ENCODE measurements at regions not wholly inside any gene's neighbourhood (a gene's known extent, or its start where the extent isn't known, plus 50 kb on each side); places are given as distances from the start of the nearest gene placed in this dataset.
"Not testable (repeated sequence)": the region's sequence is repeated elsewhere in the genome, so short reads cannot be mapped to it uniquely, and the experiment has no call there.

DNA sequence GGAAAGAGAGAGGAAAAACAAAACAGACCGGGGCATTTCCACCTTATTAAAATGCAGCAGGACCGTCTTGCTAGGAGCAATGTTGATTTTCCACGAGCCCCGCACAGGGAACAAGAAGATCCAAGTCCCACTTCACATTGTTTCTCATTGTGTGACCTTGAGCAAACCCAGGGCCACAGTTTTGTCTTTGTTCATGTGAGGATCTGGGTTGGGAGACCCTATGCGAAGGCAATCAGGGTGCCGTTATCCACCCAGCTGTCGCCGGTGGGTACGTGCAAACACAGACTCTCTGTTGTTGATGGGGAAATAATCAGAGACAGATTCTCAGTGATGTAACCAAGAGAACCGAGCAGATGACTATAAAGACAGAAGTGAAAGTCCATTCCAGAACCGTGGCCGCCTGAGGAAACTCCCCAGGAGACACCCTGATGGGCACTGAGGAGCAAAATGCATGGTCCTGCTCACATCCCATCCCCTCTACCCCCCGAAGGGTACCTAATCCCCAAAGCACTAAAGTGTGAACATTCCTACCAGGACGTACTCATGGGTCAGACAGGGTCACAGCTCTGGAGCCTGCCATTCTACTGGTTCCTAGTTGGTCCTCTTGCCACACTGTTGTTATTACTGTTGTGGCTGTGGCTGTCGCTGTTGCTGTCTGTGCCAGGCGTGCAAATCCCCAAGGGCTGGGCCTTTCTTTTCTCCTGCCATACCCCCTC is 102.7 kb upstream of the RBPJ start:
- peak; percentile 62 for FAIRE-seq

DNA sequence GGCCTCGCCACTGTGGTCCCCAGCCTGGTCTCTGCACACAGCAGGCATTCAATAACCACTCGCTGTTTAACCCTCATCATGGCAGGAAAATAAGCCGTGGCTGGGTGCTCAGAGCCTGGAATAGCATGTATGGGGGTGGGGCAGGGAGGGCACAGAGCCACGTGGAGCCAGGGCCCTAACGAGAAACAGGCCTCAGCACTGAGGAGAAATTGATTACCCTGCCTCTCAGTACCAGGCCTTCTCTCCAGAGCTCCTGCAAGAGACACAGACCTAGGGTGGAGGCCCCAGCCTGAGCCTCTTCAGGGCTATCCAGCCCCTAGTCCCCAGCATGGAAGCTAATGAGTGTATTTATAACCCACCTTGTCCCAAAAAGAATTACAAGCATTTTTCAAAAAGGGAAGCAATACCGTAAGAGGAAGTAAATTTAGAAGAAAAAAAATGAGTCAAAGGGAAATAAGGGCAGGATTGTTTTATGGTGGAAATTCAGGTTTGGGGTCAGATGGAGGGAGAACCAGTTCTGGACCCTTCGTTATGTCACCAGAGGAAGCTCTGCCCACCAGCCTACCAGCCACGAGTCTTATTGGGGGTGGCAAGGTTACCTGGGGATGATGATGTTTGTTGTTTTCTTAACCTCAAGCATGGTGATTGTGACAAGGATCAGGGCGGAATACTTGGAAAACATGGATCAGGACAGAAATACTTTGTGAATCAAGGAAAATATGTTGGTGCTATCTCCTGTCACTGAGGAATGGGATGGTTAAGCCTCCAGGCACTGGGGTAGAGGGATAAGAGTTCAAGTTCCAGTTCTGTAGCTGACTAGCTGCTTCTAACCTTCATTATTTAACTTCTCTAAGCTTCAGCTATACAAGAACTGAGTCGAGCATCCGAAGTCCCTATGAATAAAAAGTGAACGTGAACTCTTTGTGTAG is 101.9 kb upstream of the RBPJ start:
- no peak for FAIRE-seq
- DNase-seq (ENCODE audit: extremely low spot score, insufficient read length, low read depth), result no peak

More for the DNA sequence above, 102.7 kb upstream of the RBPJ start:
- no peak for DNase-seq (ENCODE audit: extremely low spot score, insufficient read length, low read depth)

GRCh38 chr4:26220696-26221095 is 100.1 kb upstream of the RBPJ start:
- no peak for FAIRE-seq

DNA sequence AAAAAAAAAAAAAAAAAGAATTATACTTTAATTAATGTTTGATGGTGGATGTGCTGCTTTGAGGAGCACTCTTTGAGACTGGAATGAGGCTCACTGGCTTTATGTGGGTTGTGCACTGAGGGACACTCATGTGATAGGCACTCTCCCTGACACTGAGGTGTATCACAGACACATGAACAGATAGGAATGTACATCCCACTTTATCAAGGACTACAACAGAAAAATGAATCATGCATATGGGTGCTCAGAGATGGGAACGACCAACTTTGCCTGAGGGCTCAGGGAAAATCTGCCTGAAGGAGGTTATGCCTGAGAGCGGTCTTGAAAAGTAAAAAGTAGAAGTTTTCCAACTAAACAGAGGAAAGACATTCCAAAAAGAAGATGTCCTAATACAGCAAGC is 97.7 kb upstream of the RBPJ start:
- DNase-seq (ENCODE audit: extremely low spot score, insufficient read length, low read depth), result no peak

More at GRCh38 chr4:26220696-26221095, 100.1 kb upstream of the RBPJ start:
- no peak for DNase-seq (ENCODE audit: extremely low spot score, insufficient read length, low read depth)

GRCh38 chr4:26226629-26227376 is 94.0 kb upstream of the RBPJ start:
- no peak for FAIRE-seq
- no peak for DNase-seq (ENCODE audit: extremely low spot score, insufficient read length, low read depth)

More for the DNA sequence above, 97.7 kb upstream of the RBPJ start:
- no peak for FAIRE-seq

- DNase-seq (ENCODE audit: extremely low spot score, insufficient read length, low read depth) (no peak), FAIRE-seq (no peak)
These were observed 93.1 kb upstream of the RBPJ start for GRCh38 chr4:26227601-26228229.

DNA sequence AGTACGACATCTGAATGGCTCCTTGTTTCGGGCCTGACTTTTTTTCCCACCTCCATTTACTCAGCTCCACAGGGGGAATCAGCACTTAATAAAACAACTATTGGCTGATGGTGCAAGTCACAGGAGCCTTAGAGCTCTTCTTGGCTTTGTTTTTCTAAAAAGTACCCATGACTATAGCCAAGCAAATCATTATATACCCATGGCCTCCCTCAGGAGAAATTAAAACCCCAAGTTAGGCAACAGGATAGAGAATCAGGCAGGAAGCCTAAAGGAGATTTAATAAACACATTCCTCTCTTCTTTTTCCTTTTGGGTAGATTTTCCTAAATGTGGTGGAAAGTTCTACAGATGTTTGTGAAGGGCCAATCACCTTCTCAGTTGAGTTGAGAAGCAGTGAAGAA is 91.9 kb upstream of the RBPJ start:
- FAIRE-seq (no peak), DNase-seq (ENCODE audit: extremely low spot score, insufficient read length, low read depth) (no peak)

DNA sequence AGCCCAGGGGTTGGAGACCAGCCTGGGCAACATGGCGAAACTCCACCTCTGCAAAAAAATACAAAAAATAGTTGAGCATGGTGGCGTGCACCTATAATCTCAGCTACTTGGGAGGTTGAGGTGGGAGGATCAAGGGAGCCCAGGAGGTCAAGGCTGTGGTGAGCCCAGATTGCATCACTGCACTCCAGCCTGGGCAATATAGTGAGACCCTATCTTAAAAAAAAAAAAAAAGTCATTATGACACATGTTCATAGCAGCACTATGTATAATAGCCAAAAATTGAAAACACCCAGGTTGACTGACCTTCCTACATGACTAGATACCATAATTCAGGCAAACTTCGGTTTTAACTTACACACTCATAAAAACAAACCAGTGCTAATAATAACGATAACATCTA is 90.8 kb upstream of the RBPJ start:
- FAIRE-seq, result no peak
- DNase-seq (ENCODE audit: extremely low spot score, insufficient read length, low read depth), result no peak

- FAIRE-seq (no peak), DNase-seq (ENCODE audit: extremely low spot score, insufficient read length, low read depth) (no peak)
These were observed 87.5 kb upstream of the RBPJ start for GRCh38 chr4:26233350-26233749.

DNA sequence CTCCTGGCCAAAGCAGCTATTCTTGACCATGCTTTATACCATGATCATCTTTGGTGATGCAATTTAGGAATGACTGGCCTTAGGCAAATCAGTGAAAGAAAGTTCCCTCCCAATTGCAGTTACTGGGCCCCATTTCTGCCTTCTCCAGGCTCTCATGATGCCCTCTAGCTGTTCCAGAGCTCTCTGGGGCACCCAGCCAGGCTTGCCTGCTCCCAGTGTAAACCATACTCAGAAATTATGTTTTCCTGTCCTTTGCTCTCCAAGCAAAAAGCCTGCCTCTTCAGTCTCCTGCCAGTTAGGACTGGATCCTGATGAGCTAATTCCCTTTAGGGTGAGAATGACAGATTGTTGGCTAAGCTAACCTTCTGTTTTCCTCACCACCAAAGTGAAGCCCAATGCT is 85.3 kb upstream of the RBPJ start:
- no peak for FAIRE-seq
- no peak for DNase-seq (ENCODE audit: extremely low spot score, insufficient read length, low read depth)

DNA sequence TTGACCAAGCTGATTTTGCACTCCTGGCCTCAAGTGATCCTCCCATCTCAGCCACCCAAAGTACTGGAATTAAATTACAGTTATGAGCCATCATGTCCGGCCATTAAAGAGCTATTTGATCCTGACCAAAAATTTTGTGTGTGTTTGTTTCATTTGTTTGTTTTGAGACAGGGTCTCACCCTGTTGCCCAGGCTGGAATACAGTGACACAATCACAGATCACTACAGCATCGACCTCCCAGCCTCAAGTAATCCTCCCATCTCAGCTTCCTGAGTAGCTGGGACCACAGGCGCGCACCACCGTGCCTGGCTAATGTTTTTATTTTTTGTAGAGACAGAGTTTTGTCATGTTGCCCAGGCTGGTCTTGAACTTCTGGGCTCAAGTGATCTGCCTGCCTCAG is 82.9 kb upstream of the RBPJ start:
- DNase-seq (ENCODE audit: extremely low spot score, insufficient read length, low read depth), result no peak
- FAIRE-seq, result no peak

DNA sequence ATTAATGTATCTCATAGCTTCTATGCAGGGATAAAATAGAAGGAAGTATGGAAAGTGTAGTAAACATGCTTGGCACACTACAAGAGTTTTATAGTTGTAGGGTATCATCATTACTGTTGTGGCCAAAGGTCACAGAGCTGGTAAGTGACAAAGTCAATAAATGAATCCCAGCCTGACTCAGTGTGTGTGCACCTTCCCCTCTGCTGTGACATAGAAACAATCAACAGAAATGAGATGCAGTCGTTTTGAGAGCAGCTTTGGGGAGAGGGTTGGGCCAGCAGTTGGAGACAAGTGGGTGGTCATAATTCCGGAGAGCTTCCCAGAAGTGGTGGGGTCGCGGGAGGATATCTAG is 82.4 kb upstream of the RBPJ start:
- FAIRE-seq (no peak), DNase-seq (ENCODE audit: extremely low spot score, insufficient read length, low read depth) (no peak)

GRCh38 chr4:26238778-26239679 is 81.8 kb upstream of the RBPJ start:
- DNase-seq (ENCODE audit: extremely low spot score, insufficient read length, low read depth) (no peak), FAIRE-seq (no peak)

DNA sequence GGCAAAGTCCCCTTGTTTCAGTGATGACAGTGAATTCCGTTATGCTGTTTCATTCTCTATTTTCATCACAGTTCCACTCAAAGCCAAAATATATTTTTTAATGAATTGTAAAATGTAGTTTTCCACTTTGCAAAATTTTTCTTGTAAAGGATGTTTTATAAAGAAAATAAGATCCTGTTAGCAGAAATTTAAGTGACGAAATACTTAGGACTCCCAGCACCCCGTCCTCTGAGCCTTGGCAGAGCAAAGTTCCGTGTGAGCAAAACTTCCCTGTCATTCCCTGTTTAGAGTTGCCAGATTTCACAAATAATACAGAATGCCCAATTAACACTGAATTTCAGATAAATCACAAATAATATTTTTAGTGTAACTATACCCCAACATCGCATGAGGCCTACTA is 81.0 kb upstream of the RBPJ start:
- DNase-seq (ENCODE audit: extremely low spot score, insufficient read length, low read depth), result no peak
- no peak for FAIRE-seq

DNA sequence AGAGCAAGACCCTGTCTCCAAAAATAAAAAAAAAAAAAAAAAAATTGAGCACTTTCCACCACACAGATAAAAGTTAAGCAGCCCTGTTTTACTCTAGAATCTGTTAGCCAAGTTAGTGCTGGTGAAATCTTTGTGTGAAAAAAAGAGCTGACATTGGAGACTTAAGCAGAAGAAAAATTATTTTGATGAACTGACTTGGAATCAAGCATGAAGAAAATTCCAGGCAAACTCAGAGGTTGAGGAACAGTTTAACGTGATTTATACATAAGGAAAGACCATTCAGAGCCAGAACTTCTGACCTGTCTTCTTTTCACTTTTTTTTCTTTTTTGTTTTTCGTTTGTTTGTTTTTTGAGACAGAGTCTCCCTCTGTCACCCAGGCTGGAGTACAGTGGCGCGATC is 79.6 kb upstream of the RBPJ start:
- FAIRE-seq (no peak), DNase-seq (ENCODE audit: extremely low spot score, insufficient read length, low read depth) (no peak)

GRCh38 chr4:26242451-26242850 is 78.4 kb upstream of the RBPJ start:
- FAIRE-seq, result no peak
- no peak for DNase-seq (ENCODE audit: extremely low spot score, insufficient read length, low read depth)

DNA sequence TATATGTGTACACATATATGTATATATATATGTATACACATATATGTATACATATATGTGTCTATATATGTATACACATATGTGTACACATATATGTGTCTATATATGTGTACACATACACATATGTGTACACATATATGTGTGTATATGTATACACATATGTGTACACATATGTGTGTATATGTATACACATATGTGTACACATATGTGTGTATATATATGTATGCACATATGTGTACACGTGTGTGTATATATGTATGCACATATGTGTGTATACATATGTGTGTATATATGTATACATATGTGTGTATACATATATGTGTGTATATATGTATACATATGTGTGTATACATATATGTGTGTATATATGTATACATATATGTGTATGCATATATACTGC is 76.7 kb upstream of the RBPJ start:
- FAIRE-seq, result not testable (repeated sequence)

DNA sequence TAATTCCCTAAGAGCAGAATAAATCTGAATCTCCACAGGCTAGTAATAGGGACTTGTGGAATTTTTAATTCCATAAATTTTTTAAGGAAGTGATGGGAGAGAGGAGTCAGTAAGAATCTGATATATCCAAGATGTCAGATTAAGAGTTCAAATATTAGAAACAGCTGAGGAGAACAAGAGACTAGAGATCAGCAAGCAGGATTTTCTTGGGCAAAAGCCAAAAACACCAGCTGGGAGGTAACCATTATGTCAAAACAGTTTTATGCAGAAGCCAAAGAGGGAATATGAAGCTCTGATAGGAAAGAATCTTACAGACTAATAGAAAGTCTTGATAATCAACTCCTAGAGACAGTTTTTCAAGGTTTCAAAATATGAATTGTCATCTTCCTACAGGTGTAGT is 72.2 kb upstream of the RBPJ start:
- DNase-seq (ENCODE audit: extremely low spot score, insufficient read length, low read depth) (no peak), FAIRE-seq (no peak)

More for the DNA sequence above, 76.7 kb upstream of the RBPJ start:
- DNase-seq (ENCODE audit: extremely low spot score, insufficient read length, low read depth), result not testable (repeated sequence)

- FAIRE-seq, result peak; percentile 61
- DNase-seq (ENCODE audit: extremely low spot score, insufficient read length, low read depth), result no peak
These were observed 68.3 kb upstream of the RBPJ start for GRCh38 chr4:26252349-26253025.
